ENCODE measurements at regions not wholly inside any gene's neighbourhood (a gene's known extent, or its start where the extent isn't known, plus 50 kb on each side); places are given as distances from the start of the nearest gene placed in this dataset.

DNA sequence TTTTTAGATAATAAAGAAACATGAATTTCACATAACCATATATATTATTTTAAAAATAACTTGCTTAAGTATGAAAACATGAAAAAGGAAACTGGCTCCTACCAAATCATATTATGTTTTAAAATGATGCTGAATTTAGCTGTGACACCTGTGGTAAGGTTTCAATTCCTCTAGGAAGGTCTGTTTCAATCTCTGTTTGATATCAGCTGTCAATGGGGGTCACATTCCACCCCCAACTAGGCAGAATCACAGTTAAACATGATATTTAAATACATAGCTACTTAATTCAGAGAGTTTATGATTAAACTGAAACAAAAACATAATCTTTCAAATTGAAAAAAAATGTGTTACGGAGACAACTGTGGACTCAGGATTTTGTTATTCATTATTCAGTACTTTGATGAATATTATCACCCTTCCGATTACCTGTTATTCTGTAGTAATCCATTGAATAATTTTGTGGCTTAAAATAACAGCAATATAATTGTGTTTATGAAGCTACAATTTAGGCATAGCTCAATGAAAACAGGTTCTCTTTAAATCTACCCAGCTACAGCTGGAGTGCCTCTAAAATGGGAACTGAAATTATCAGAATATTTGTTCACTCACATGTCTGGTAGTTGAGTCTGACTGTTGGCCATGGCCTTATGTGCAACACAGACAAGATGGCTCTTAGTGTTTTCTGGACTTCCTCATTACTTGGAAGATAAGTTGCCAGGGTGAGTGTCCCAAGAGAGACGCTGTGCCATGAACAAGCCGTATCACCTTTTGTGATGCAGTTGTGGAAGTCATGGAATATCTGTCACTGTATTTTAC is 244.6 kb upstream of the ANO3 start:
- TF ChIP-seq CTCF (optimal IDR thresholded peaks at IDR 0.05 in 1 of 3, IDR thresholded peaks at IDR 0.05 in 1 of 3, conservative IDR thresholded peaks at IDR 0.05 in 1 of 3; ENCODE audit: extremely low read depth in 1 of 3, insufficient read depth in 2 of 3, low read length in 3 of 3), result no peak
- TF ChIP-seq EZH2 (IDR thresholded peaks at IDR 0.05; ENCODE audit: low read length), result no peak

Data from keratinocyte (primary cell).